Rectal smooth muscle tissue (tissue), 1 donor: ENCODE measurements at regions not wholly inside any gene's neighbourhood (a gene's known extent, or its start where the extent isn't known, plus 50 kb on each side); places are given as distances from the start of the nearest gene placed in this dataset.
"Not testable (repeated sequence)": the region's sequence is repeated elsewhere in the genome, so short reads cannot be mapped to it uniquely, and the experiment has no call there.

Experiments
- H3K27ac ChIP-seq: one replicate; pipeline ENCODE4 v1.7.0; 2013; ENCODE audit warnings: low read depth, low read length, inconsistent platforms
- H3K27me3 ChIP-seq: one replicate; pipeline ENCODE4 v1.7.0; 2013; ENCODE audit warnings: low read length; ENCODE audit not compliant: control insufficient read depth, insufficient read depth
- H3K36me3 ChIP-seq: one replicate; pipeline ENCODE4 v1.7.0; 2013; ENCODE audit warnings: low read length; ENCODE audit not compliant: control insufficient read depth, insufficient read depth
- H3K4me1 ChIP-seq: one replicate; pipeline ENCODE4 v1.7.0; 2013; ENCODE audit warnings: low read length; ENCODE audit not compliant: control insufficient read depth, insufficient read depth
- H3K4me3 ChIP-seq: one replicate; pipeline ENCODE4 v1.7.0; 2013; ENCODE audit warnings: low read length
- H3K9ac ChIP-seq: one replicate; pipeline ENCODE4 v1.7.0; 2013; ENCODE audit warnings: low read length

DNA sequence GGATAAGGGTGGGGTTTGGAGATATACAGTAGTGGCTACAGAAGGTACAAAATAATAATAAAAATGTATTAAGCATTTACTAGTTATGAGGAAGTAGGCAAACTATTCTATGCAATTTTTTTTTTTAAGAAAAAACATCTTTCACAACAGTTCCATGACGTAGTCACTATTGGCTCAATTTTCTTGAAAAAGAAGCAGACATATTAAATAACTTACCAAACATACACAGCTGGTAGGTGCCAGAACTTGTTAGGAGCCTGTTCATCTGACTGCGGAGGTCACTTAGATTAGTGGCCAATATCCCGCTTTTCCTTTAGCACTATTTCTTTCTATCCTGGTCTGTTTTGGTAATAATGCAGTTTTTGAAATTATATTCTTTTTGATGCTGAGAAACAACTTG is 593.5 kb downstream of the KCTD12 start:
- no peak overlapping the region for H3K4me3 ChIP-seq
- no peaks in the 10 kb centered on the region for H3K4me1 ChIP-seq
- H3K9ac ChIP-seq: no peak overlapping the region

DNA sequence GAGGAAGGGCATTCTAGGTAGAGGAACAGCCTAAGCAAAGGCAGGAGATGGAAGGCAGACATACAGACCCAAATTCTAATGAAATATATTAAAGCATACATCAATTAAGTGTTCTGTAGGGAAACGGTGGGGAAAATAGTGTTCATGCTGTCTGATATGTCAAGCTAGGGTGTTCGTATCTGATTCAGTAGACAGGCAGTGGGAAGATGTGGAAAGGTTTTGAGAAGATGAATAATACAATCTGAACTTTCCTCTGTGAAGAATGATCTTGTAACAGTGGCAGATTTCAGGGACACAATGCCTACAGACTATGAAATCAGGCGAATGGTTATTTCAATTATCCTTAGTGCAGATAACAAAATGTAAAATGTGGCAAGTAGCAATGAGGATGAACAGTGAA is 594.2 kb downstream of the KCTD12 start:
- no peak overlapping the region for H3K9ac ChIP-seq
- H3K4me1 ChIP-seq: no peaks in the 10 kb centered on the region
- no peaks in the 10 kb centered on the region for H3K27me3 ChIP-seq
- no peak overlapping the region for H3K4me3 ChIP-seq
- no peak overlapping the region for H3K27ac ChIP-seq
- H3K36me3 ChIP-seq: no peaks in the 10 kb centered on the region

More for the DNA sequence above, 593.5 kb downstream of the KCTD12 start:
- Histone ChIP-seq H3K27me3 (no peaks in the 10 kb centered on the region), H3K36me3 (no peaks in the 10 kb centered on the region), H3K27ac (no peak overlapping the region)

DNA sequence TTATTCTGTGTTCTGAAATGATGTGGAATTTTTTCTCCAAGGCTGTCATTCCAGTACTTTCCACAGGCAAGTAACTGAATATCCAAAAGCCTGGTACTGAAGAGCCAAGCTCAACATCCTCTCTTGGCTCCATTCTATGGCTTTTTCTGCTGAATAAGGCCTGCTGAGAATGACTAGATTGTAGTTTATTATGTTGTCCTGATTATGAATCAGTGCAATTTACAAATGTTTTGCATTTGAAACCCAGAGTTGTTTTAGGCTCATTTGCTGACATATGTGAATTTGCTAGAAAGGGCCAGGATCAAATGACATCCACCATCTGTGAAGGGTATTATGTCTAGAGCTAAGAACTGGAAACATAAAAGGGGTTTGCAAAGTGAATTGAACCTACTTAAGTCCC is 596.6 kb downstream of the KCTD12 start:
- Histone ChIP-seq H3K4me3 (no peak overlapping the region), H3K9ac (no peak overlapping the region), H3K27me3 (no peaks in the 10 kb centered on the region), H3K4me1 (no peaks in the 10 kb centered on the region), H3K36me3 (no peaks in the 10 kb centered on the region), H3K27ac (no peak overlapping the region)

DNA sequence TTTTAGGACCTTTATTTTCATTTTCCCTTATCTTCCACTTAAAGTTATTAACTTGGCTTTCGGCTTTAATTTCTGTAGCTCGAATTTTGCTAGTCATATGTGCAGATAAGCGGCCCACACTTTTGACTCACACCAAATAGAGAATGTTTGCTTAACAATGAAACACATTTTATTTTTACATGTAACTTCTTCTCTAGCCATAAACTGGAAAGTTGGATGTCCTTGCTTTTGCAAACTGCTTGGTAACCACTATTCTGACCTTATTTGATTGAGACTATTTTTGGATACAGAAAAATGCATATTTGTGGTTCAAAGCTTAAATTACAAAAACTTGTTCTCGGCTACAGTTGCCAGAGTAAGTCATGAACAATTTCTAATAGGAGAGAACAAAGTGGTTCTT is 600.0 kb downstream of the KCTD12 start:
- no peak overlapping the region for H3K9ac ChIP-seq
- H3K36me3 ChIP-seq: no peaks in the 10 kb centered on the region
- H3K27me3 ChIP-seq: no peaks in the 10 kb centered on the region
- H3K4me3 ChIP-seq: no peak overlapping the region
- no peak overlapping the region for H3K27ac ChIP-seq
- no peaks in the 10 kb centered on the region for H3K4me1 ChIP-seq

DNA sequence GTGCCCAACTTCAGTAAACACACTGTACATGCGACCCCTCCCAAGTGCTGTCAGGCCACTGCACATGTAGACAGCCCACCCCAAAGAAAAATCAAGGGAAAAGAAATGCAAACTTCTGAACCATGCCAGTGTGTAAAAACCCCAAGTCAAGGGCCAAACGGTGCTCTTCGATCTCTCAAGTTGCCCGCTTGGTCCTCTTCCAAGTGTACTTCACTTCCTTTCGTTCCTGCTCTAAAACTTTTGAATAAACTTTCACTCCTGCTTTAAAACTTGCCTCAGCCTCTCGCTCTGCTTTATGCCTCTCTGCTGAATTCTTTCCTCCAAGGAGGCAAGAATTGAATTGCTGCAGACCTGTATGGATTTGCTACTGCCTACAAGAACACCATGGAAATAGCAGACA is 600.7 kb downstream of the KCTD12 start:
- H3K36me3 ChIP-seq: no peaks in the 10 kb centered on the region
- H3K9ac ChIP-seq: no peak overlapping the region
- no peak overlapping the region for H3K27ac ChIP-seq
- no peak overlapping the region for H3K4me3 ChIP-seq
- H3K4me1 ChIP-seq: no peaks in the 10 kb centered on the region
- H3K27me3 ChIP-seq: no peaks in the 10 kb centered on the region

DNA sequence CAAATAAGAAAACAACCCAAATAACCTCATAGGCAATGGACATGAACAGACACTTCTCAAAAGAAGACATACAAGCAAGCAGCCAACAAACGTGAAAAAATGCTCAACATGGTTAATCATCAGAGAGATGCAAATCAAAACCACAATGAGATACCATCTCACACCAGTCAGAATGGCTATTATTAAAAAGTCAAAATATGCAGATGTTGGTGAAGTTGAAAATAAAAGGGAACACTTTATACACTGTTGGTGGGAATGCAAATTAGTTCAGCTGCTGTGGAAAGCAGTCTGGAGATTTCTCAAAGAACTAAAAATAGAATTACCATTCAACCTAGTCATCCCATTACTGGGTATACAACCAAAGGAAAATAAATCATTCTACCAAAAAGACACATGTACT is 606.4 kb downstream of the KCTD12 start:
- not testable (repeated sequence) for H3K27me3 ChIP-seq, H3K36me3 ChIP-seq, H3K4me3 ChIP-seq, H3K4me1 ChIP-seq, H3K9ac ChIP-seq, H3K27ac ChIP-seq

DNA sequence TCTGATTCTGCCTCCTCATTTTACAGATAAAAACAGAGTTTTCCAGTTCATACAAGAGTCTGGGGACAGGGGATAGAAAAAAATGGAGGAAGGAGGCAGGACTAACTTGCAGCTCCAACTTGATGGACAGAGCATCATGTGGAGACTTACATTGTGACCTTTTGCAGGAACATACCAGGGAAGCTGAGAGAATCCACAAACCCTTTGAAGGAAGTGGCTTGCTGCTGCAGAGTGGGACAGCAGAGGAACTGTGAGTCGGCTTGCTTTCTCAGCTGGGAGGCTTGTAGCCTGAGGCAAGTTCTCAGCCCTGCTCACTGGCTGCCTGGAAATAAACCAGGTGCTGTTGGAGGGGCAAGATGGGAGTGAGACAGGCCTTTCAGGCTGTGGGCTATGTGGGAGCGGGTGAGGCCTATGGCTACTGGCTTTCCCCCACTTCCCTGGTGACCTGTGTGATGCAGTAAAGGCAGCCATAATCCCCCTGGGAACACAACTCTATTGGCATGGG is 614.4 kb downstream of the KCTD12 start:
- H3K4me1 ChIP-seq: no peaks in the 10 kb centered on the region
- no peaks in the 10 kb centered on the region for H3K27me3 ChIP-seq
- no peak overlapping the region for H3K4me3 ChIP-seq
- no peak overlapping the region for H3K9ac ChIP-seq
- H3K36me3 ChIP-seq: no peaks in the 10 kb centered on the region
- no peak overlapping the region for H3K27ac ChIP-seq

DNA sequence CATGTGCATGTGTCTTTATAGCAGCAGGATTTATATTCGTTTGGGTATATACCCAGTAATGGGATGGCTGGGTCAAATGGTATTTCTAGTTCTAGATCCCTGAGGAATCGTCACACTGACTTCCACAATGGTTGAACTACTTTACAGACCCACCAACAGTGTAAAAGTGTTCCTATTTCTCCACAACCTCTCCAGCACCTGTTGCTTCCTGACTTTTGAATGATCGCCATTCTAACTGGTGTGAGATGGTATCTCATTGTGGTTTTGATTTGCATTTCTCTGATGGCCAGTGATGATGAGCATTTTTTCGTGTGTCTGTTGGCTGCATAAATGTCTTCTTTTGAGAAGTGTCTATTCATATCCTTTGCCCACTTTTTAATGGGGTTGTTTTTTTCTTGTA is 617.9 kb downstream of the KCTD12 start:
- not testable (repeated sequence) for H3K27ac ChIP-seq, H3K4me1 ChIP-seq, H3K4me3 ChIP-seq, H3K36me3 ChIP-seq, H3K9ac ChIP-seq, H3K27me3 ChIP-seq

DNA sequence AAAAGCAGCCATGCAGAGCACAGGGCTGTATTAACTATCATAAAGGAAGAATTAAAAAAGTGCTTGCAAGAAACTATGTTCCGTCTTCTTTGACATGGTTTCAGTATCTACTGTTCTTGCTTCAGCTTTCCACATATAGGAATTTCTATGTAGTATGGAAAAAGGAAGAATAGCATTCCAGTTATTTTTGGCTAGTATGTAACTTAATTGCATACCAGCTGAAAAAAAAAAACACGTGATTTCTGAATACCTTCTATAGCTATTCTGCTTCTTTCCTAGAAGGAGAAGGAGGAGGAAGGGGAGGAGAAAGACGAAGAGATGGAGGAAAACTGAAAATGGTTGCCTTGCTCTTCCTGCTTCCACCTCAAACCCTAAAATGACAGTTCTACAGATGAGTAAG is 619.0 kb downstream of the KCTD12 start:
- H3K36me3 ChIP-seq: no peaks in the 10 kb centered on the region
- H3K27me3 ChIP-seq: no peaks in the 10 kb centered on the region
- H3K4me3 ChIP-seq: no peak overlapping the region
- no peak overlapping the region for H3K9ac ChIP-seq
- H3K27ac ChIP-seq: no peak overlapping the region
- no peaks in the 10 kb centered on the region for H3K4me1 ChIP-seq

DNA sequence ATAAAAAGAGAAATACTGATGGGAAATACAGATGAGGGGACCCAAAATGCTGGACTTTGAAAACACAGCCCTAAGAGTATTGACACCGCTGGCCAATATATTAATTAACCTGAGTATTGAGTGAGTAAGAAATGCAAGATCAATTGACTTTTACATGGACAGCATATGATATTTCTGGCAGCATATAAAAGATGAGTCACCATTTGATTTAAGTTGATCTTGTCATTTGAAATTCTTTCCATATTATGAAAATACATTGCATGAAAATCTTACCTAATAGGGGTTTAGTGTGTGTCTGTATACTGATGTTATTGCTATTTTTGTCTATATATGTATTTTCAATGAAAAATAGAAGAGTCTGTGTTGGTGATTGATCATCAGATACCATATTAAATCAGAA is 619.6 kb downstream of the KCTD12 start:
- Histone ChIP-seq H3K9ac (no peak overlapping the region), H3K4me1 (no peaks in the 10 kb centered on the region), H3K36me3 (no peaks in the 10 kb centered on the region), H3K4me3 (no peak overlapping the region), H3K27ac (no peak overlapping the region), H3K27me3 (no peaks in the 10 kb centered on the region)

DNA sequence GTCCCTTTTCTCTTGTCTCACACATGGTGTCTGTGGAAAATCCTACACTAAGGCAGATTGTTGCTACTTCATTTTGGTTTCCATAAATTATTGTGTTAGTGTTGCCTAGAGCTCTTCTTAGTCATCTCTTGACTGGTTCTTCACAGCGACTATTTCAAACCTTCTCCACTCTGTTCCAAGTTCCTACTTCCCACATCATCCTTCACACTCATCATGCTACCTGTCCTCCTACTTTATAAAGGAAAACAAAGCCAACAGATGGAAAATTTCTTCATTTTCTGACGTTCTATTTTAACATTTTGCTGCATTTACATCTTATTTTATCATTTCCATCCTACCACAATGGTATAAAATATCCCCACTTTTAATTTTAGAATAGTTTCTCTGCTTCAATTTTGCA is 614.1 kb downstream of the LMO7 start:
- Histone ChIP-seq H3K4me3 (no peak overlapping the region), H3K9ac (no peak overlapping the region), H3K27me3 (no peaks in the 10 kb centered on the region), H3K27ac (no peak overlapping the region), H3K36me3 (no peaks in the 10 kb centered on the region), H3K4me1 (no peaks in the 10 kb centered on the region)

DNA sequence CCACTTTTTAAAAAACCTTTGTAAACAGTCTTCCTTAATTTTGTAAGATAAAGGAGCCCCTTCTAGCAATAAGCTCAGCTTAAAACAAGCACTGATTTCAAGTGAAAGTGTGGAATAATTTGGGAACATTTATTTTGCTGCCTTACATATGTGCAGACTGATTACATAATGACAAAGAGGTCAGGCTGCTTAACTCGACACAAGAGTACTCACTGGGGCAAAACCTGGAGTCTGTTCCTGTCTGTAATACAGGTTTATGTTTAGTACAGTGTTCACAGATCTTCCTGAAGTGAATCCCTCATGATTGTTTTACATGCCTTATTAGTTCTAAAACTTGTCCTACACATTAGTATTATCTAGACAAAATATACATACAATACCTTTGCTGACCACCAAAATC is 609.8 kb downstream of the LMO7 start:
- H3K9ac ChIP-seq: no peak overlapping the region
- H3K4me1 ChIP-seq: no peaks in the 10 kb centered on the region
- H3K27me3 ChIP-seq: no peaks in the 10 kb centered on the region
- no peaks in the 10 kb centered on the region for H3K36me3 ChIP-seq
- no peak overlapping the region for H3K27ac ChIP-seq
- H3K4me3 ChIP-seq: no peak overlapping the region

DNA sequence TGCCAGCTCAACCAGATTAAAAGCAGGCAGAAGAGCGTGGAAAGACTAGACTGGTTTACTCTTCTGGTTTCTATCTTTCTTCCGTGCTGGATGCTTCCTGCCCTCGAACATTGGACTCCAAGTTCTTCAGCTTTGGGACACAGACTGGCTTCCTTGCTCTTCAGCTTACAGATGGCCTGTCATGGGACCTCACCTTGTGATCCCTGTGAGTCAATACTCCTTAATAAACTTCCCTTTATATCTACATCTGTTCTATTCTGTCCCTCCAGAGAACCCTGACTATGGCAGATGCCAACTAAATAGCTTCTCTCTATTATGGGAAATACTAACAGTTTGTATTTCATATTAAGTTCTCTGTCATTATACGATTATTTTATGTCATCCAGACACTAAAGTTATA is 609.1 kb downstream of the LMO7 start:
- Histone ChIP-seq H3K4me3 (no peak overlapping the region), H3K27me3 (no peaks in the 10 kb centered on the region), H3K4me1 (no peaks in the 10 kb centered on the region), H3K27ac (no peak overlapping the region), H3K36me3 (no peaks in the 10 kb centered on the region), H3K9ac (no peak overlapping the region)

DNA sequence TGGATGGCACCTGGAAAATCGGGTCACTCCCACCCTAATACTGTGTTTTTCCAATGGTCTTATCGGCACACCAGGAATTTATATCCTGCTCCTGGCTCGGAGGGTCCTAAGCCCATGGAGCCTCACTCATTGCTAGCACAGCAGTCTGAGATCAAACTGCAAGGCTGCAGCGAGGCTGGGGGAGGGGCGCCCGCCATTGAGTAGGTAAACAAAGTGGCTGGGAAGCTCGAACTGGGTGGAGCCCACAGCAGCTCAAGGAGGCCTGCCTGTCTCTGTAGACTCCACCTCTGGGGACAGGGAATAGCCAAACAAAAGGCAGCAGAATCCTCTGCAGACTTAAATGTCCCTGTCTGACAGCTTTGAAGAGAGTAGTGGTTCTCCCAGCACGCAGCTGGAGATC is 607.0 kb downstream of the LMO7 start:
- not testable (repeated sequence) for H3K4me1 ChIP-seq, H3K27me3 ChIP-seq, H3K4me3 ChIP-seq, H3K9ac ChIP-seq, H3K36me3 ChIP-seq, H3K27ac ChIP-seq
